Spleen (tissue), 7 donors: ENCODE measurements at regions not wholly inside any gene's neighbourhood (a gene's known extent, or its start where the extent isn't known, plus 50 kb on each side); places are given as distances from the start of the nearest gene placed in this dataset.

ENCODE experiments used
- CTCF ChIP-seq, 11 experiments: fragments of 200-600 bp in 7 of 11; fragments of 450-650 bp in 4 of 11; sonication (generic) in 4 of 11; IDR thresholded peaks in 8 of 11; conservative IDR thresholded peaks in 3 of 11; 1 replicate in 7 of 11; 2 replicates in 4 of 11; pipeline versions ENCODE4 v1.4.0 to v1.8.0; 2016 to 2021; ENCODE audit warnings: antibody characterized with exemption in 11 of 11, inconsistent platforms in 4 of 11, mild to moderate bottlenecking in 1 of 11
- POLR2AphosphoS5 ChIP-seq, 3 donors: sonication (generic); formaldehyde crosslinking; IDR thresholded peaks; one replicate each; pipeline ENCODE4 v1.5.1; 2017; ENCODE audit warnings: antibody characterized with exemption in 3 of 3
- donor health status: DM: no; HTN: no; CAD: no; lungs with moderate emphysema.
- donor health status: DM: no; HTN: no; CAD: no.
- donor health status: DM: no; HTN: no; CAD: no.

GRCh38 chr6:15882345-15882744, 219.5 kb upstream of the DTNBP1 start:
- no peak for TF ChIP-seq CTCF (IDR thresholded peaks at IDR 0.05 in 8 of 11, conservative IDR thresholded peaks at IDR 0.05 in 3 of 11)
- TF ChIP-seq POLR2AphosphoS5 (IDR thresholded peaks at IDR 0.05) = no peak
